ENCODE measurements at regions not wholly inside any gene's neighbourhood (a gene's known extent, or its start where the extent isn't known, plus 50 kb on each side); places are given as distances from the start of the nearest gene placed in this dataset.
A peak's percentile ranks its signal among the peaks of the same experiment; 100 is the strongest.

GRCh38 chr2:118254116-118254515 is 165.8 kb downstream of the INSIG2 start:
- no peak for DNase-seq
- TF ChIP-seq POLR2A (IDR thresholded peaks at IDR 0.05; ENCODE audit: low read length), result no peak
- no peak for TF ChIP-seq GATA1 (IDR thresholded peaks at IDR 0.05; ENCODE audit: low read depth, low read length)

- no peak for DNase-seq
- no peak for TF ChIP-seq POLR2A (IDR thresholded peaks at IDR 0.05; ENCODE audit: low read length)
- no peak for TF ChIP-seq GATA1 (IDR thresholded peaks at IDR 0.05; ENCODE audit: low read depth, low read length)
These were observed 163.2 kb downstream of the INSIG2 start for GRCh38 chr2:118251427-118251826.

- DNase-seq, result no peak
- TF ChIP-seq POLR2A (IDR thresholded peaks at IDR 0.05; ENCODE audit: low read length) (no peak), GATA1 (IDR thresholded peaks at IDR 0.05; ENCODE audit: low read depth, low read length) (no peak)
These were observed 162.2 kb downstream of the INSIG2 start for GRCh38 chr2:118250463-118250862.

GRCh38 chr2:118250001-118250400 is 161.7 kb downstream of the INSIG2 start:
- no peak for TF ChIP-seq GATA1 (IDR thresholded peaks at IDR 0.05; ENCODE audit: low read depth, low read length)
- no peak for TF ChIP-seq POLR2A (IDR thresholded peaks at IDR 0.05; ENCODE audit: low read length)
- no peak for DNase-seq

- no peak for TF ChIP-seq POLR2A (IDR thresholded peaks at IDR 0.05; ENCODE audit: low read length)
- no peak for TF ChIP-seq GATA1 (IDR thresholded peaks at IDR 0.05; ENCODE audit: low read depth, low read length)
- DNase-seq, result no peak
These were observed 161.3 kb downstream of the INSIG2 start for GRCh38 chr2:118249531-118249930.

GRCh38 chr2:118246726-118247125 is 158.5 kb downstream of the INSIG2 start:
- TF ChIP-seq POLR2A (IDR thresholded peaks at IDR 0.05; ENCODE audit: low read length) (no peak), GATA1 (IDR thresholded peaks at IDR 0.05; ENCODE audit: low read depth, low read length) (no peak)
- no peak for DNase-seq

- no peak for DNase-seq
- no peak for TF ChIP-seq POLR2A (IDR thresholded peaks at IDR 0.05; ENCODE audit: low read length)
- TF ChIP-seq GATA1 (IDR thresholded peaks at IDR 0.05; ENCODE audit: low read depth, low read length), result no peak
These were observed 157.8 kb downstream of the INSIG2 start for GRCh38 chr2:118246079-118246478.

GRCh38 chr2:118244686-118245085 is 156.4 kb downstream of the INSIG2 start:
- no peak for DNase-seq
- TF ChIP-seq POLR2A (IDR thresholded peaks at IDR 0.05; ENCODE audit: low read length) (no peak), GATA1 (IDR thresholded peaks at IDR 0.05; ENCODE audit: low read depth, low read length) (no peak)

- no peak for TF ChIP-seq GATA1 (IDR thresholded peaks at IDR 0.05; ENCODE audit: low read depth, low read length)
- TF ChIP-seq POLR2A (IDR thresholded peaks at IDR 0.05; ENCODE audit: low read length), result no peak
- DNase-seq, result no peak
These were observed 154.8 kb downstream of the INSIG2 start for GRCh38 chr2:118243031-118243430.

GRCh38 chr2:118242216-118242615 is 153.9 kb downstream of the INSIG2 start:
- DNase-seq, result no peak
- no peak for TF ChIP-seq GATA1 (IDR thresholded peaks at IDR 0.05; ENCODE audit: low read depth, low read length)
- TF ChIP-seq POLR2A (IDR thresholded peaks at IDR 0.05; ENCODE audit: low read length), result no peak

- DNase-seq, result no peak
These were observed 152.9 kb downstream of the INSIG2 start for GRCh38 chr2:118241128-118241527.

GRCh38 chr2:118240276-118240675 is 152.0 kb downstream of the INSIG2 start:
- no peak for DNase-seq
- TF ChIP-seq POLR2A (IDR thresholded peaks at IDR 0.05; ENCODE audit: low read length) (no peak), GATA1 (IDR thresholded peaks at IDR 0.05; ENCODE audit: low read depth, low read length) (no peak)

More at GRCh38 chr2:118241128-118241527, 152.9 kb downstream of the INSIG2 start:
- TF ChIP-seq GATA1 (IDR thresholded peaks at IDR 0.05; ENCODE audit: low read depth, low read length) (no peak), POLR2A (IDR thresholded peaks at IDR 0.05; ENCODE audit: low read length) (no peak)

GRCh38 chr2:118239284-118239683 is 151.0 kb downstream of the INSIG2 start:
- TF ChIP-seq GATA1 (IDR thresholded peaks at IDR 0.05; ENCODE audit: low read depth, low read length) (no peak), POLR2A (IDR thresholded peaks at IDR 0.05; ENCODE audit: low read length) (no peak)
- no peak for DNase-seq

GRCh38 chr2:118237451-118237850 is 149.2 kb downstream of the INSIG2 start:
- peak in 1 of 2 experiments; percentile 2 for DNase-seq
- TF ChIP-seq GATA1 (IDR thresholded peaks at IDR 0.05; ENCODE audit: low read depth, low read length), result no peak
- no peak for TF ChIP-seq POLR2A (IDR thresholded peaks at IDR 0.05; ENCODE audit: low read length)

- no peak for TF ChIP-seq POLR2A (IDR thresholded peaks at IDR 0.05; ENCODE audit: low read length)
- TF ChIP-seq GATA1 (IDR thresholded peaks at IDR 0.05; ENCODE audit: low read depth, low read length), result no peak
- no peak for DNase-seq
These were observed 144.5 kb downstream of the INSIG2 start for GRCh38 chr2:118232796-118233195.

GRCh38 chr2:118232391-118232790 is 144.1 kb downstream of the INSIG2 start:
- no peak for TF ChIP-seq POLR2A (IDR thresholded peaks at IDR 0.05; ENCODE audit: low read length)
- no peak for TF ChIP-seq GATA1 (IDR thresholded peaks at IDR 0.05; ENCODE audit: low read depth, low read length)
- no peak for DNase-seq
